ENCODE measurements at regions not wholly inside any gene's neighbourhood (a gene's known extent, or its start where the extent isn't known, plus 50 kb on each side); places are given as distances from the start of the nearest gene placed in this dataset.

GRCh38 chr10:31751051-31751737 is 177.4 kb downstream of the ARHGAP12 start:
- H3K4me3 ChIP-seq = no peak overlapping the region
- no peaks in the 10 kb centered on the region for H3K36me3 ChIP-seq (ENCODE audit: insufficient read depth in 1 of 2, low read depth in 1 of 2)
- no peaks in the 10 kb centered on the region for H3K9me3 ChIP-seq
- ATAC-seq (peak in 3 of 4 donors; percentile 13 to 18 (median 16)), DNase-seq (no peak)
- H3K27me3 ChIP-seq (ENCODE audit: insufficient read depth in 3 of 3, low read length in 2 of 3) = no peaks in the 10 kb centered on the region
- H3K27ac ChIP-seq = peak overlapping the region; percentile 60
- intact Hi-C loops (cut with DNase I) = no loop called here
- peaks cover 44% of the 10 kb centered on the region for H3K4me1 ChIP-seq
- TF ChIP-seq, protein P1, sequence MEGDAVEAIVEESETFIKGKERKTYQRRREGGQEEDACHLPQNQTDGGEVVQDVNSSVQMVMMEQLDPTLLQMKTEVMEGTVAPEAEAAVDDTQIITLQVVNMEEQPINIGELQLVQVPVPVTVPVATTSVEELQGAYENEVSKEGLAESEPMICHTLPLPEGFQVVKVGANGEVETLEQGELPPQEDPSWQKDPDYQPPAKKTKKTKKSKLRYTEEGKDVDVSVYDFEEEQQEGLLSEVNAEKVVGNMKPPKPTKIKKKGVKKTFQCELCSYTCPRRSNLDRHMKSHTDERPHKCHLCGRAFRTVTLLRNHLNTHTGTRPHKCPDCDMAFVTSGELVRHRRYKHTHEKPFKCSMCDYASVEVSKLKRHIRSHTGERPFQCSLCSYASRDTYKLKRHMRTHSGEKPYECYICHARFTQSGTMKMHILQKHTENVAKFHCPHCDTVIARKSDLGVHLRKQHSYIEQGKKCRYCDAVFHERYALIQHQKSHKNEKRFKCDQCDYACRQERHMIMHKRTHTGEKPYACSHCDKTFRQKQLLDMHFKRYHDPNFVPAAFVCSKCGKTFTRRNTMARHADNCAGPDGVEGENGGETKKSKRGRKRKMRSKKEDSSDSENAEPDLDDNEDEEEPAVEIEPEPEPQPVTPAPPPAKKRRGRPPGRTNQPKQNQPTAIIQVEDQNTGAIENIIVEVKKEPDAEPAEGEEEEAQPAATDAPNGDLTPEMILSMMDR (IDR thresholded peaks at IDR 0.05) = no peak
- 58 to 66% (median 64%) methylated on average over 7 of the region's 7 CpGs for WGBS, 3 donors

- DNase-seq (peak; percentile 53 to 72), ATAC-seq (peak; percentile 36 to 67 (median 58))
- peaks cover 35% of the 10 kb centered on the region for H3K4me1 ChIP-seq
- H3K4me3 ChIP-seq = no peak overlapping the region
- intact Hi-C loops (cut with DNase I) = no loop called here
- TF ChIP-seq, protein P1 (IDR thresholded peaks at IDR 0.05) = no peak
- no peaks in the 10 kb centered on the region for H3K36me3 ChIP-seq (ENCODE audit: insufficient read depth in 1 of 2, low read depth in 1 of 2)
- WGBS, 3 donors = 17 to 21% (median 18%) methylated on average over 24 to 28 of the region's 28 CpGs
- H3K9me3 ChIP-seq = no peaks in the 10 kb centered on the region
- H3K27ac ChIP-seq = peak overlapping the region; percentile 60
- no peaks in the 10 kb centered on the region for H3K27me3 ChIP-seq (ENCODE audit: insufficient read depth in 3 of 3, low read length in 2 of 3)
Measured at GRCh38 chr10:31749981-31750840, 178.4 kb downstream of the ARHGAP12 start.

DNA sequence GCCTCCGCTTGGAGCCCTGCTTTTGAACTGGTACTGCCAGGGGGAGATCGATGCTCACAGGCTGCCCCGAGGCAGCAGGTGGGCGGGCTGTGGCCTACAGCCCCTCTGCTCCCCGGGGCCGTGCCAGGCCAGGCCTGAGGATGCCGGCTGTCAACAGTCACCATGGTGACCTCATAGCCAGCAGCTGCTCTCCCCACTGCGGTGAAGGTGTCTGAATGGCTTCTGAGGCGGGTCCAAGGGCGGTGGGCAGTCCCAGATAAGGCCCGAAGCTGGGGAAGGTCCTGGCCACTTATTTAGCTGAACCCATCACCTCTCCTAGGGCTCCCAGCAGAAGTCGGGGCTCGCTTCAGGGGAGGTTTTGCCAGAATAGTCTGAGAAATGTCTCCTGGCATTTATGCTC is 179.3 kb downstream of the ARHGAP12 start:
- no peak overlapping the region for H3K4me3 ChIP-seq
- peak; percentile 41 to 66 (median 58) for ATAC-seq
- intact Hi-C loops (cut with DNase I) = no loop called here
- no peaks in the 10 kb centered on the region for H3K36me3 ChIP-seq (ENCODE audit: insufficient read depth in 1 of 2, low read depth in 1 of 2)
- no peaks in the 10 kb centered on the region for H3K27me3 ChIP-seq (ENCODE audit: insufficient read depth in 3 of 3, low read length in 2 of 3)
- peak overlapping the region; percentile 60 for H3K27ac ChIP-seq
- H3K9me3 ChIP-seq = no peaks in the 10 kb centered on the region
- TF ChIP-seq, protein P1 (IDR thresholded peaks at IDR 0.05) = no peak
- WGBS, 3 donors = 44 to 53% (median 50%) methylated on average over 13 of the region's 13 CpGs
- peaks cover 28% of the 10 kb centered on the region for H3K4me1 ChIP-seq
- DNase-seq = peak in 1 of 2 donors; percentile 29

- Histone ChIP-seq H3K4me3 (no peak overlapping the region), H3K27me3 (ENCODE audit: insufficient read depth in 3 of 3, low read length in 2 of 3) (no peaks in the 10 kb centered on the region), H3K4me1 (peaks cover 21% of the 10 kb centered on the region), H3K27ac (peak overlapping the region; percentile 53), H3K36me3 (ENCODE audit: insufficient read depth in 1 of 2, low read depth in 1 of 2) (no peaks in the 10 kb centered on the region), H3K9me3 (no peaks in the 10 kb centered on the region)
- intact Hi-C loops (cut with DNase I) = no loop called here
- WGBS, 3 donors = 41 to 59% (median 49%) methylated on average over 9 of the region's 9 CpGs
- ATAC-seq = peak; percentile 63 to 87 (median 74)
- TF ChIP-seq, protein P1 (IDR thresholded peaks at IDR 0.05) = no peak
- no peak for DNase-seq
Measured at GRCh38 chr10:31745612-31746376, 182.8 kb downstream of the ARHGAP12 start.

Data from psoas muscle (tissue), 7 donors.